ENCODE measurements at regions not wholly inside any gene's neighbourhood (a gene's known extent, or its start where the extent isn't known, plus 50 kb on each side); places are given as distances from the start of the nearest gene placed in this dataset.

GRCh38 chr5:2686321-2687124, 65.0 kb downstream of the IRX2 start:
- Histone ChIP-seq H3K9me3 (ENCODE audit: control insufficient read depth, insufficient read depth, low read length) (peaks cover 6% of the 10 kb centered on the region; the same call in 1 of the 2 replicates), H3K27me3 (ENCODE audit: control insufficient read depth, low read length) (no peaks in the 10 kb centered on the region), H3K9me2 (replicated peaks; ENCODE audit: control insufficient read depth, low read length) (no peaks in the 10 kb centered on the region), H3K79me2 (ENCODE audit: control insufficient read depth, low read length) (no peaks in the 10 kb centered on the region), H3K4me2 (ENCODE audit: low read length) (no peak overlapping the region), H3K4me1 (ENCODE audit: control insufficient read depth, low read length) (no peaks in the 10 kb centered on the region), H3K36me3 (ENCODE audit: control insufficient read depth, low read length) (no peaks in the 10 kb centered on the region), H3K4me3 (ENCODE audit: low read length) (no peak overlapping the region), H4K20me1 (ENCODE audit: control insufficient read depth, insufficient read depth, low read depth, low read length) (no peaks in the 10 kb centered on the region), H3F3A (ENCODE audit: control insufficient read depth, insufficient read depth) (no peaks in the 10 kb centered on the region), H3K27ac (ENCODE audit: low read depth, low read length) (no peak overlapping the region)
- TF ChIP-seq CTCF (IDR thresholded peaks at IDR 0.05; ENCODE audit: low read depth, low read length, poor library complexity, severe bottlenecking) (no peak), EZH2phosphoT487 (IDR thresholded peaks at IDR 0.05; ENCODE audit: borderline replicate concordance, low read length) (no peak)

GRCh38 chr5:2685651-2686272, 65.7 kb downstream of the IRX2 start:
- Histone ChIP-seq H3K4me2 (ENCODE audit: low read length) (no peak overlapping the region), H3K27ac (ENCODE audit: low read depth, low read length) (no peak overlapping the region), H3K4me3 (ENCODE audit: low read length) (no peak overlapping the region), H3K9me2 (replicated peaks; ENCODE audit: control insufficient read depth, low read length) (no peaks in the 10 kb centered on the region), H3K36me3 (ENCODE audit: control insufficient read depth, low read length) (no peaks in the 10 kb centered on the region), H3K4me1 (ENCODE audit: control insufficient read depth, low read length) (no peaks in the 10 kb centered on the region), H3F3A (ENCODE audit: control insufficient read depth, insufficient read depth) (no peaks in the 10 kb centered on the region), H4K20me1 (ENCODE audit: control insufficient read depth, insufficient read depth, low read depth, low read length) (no peaks in the 10 kb centered on the region), H3K27me3 (ENCODE audit: control insufficient read depth, low read length) (no peaks in the 10 kb centered on the region), H3K9me3 (ENCODE audit: control insufficient read depth, insufficient read depth, low read length) (peaks cover 6% of the 10 kb centered on the region; the same call in 1 of the 2 replicates), H3K79me2 (ENCODE audit: control insufficient read depth, low read length) (no peaks in the 10 kb centered on the region)
- TF ChIP-seq CTCF (IDR thresholded peaks at IDR 0.05; ENCODE audit: low read depth, low read length, poor library complexity, severe bottlenecking) (no peak), EZH2phosphoT487 (IDR thresholded peaks at IDR 0.05; ENCODE audit: borderline replicate concordance, low read length) (no peak)

GRCh38 chr5:2684606-2685005, 66.9 kb downstream of the IRX2 start:
- no peaks in the 10 kb centered on the region for H4K20me1 ChIP-seq (ENCODE audit: control insufficient read depth, insufficient read depth, low read depth, low read length)
- H3F3A ChIP-seq (ENCODE audit: control insufficient read depth, insufficient read depth): no peaks in the 10 kb centered on the region
- H3K79me2 ChIP-seq (ENCODE audit: control insufficient read depth, low read length): no peaks in the 10 kb centered on the region
- H3K4me3 ChIP-seq (ENCODE audit: low read length): no peak overlapping the region
- H3K27me3 ChIP-seq (ENCODE audit: control insufficient read depth, low read length): no peaks in the 10 kb centered on the region
- H3K27ac ChIP-seq (ENCODE audit: low read depth, low read length): no peak overlapping the region
- TF ChIP-seq CTCF (IDR thresholded peaks at IDR 0.05; ENCODE audit: low read depth, low read length, poor library complexity, severe bottlenecking): no peak
- no peak for TF ChIP-seq EZH2phosphoT487 (IDR thresholded peaks at IDR 0.05; ENCODE audit: borderline replicate concordance, low read length)
- H3K4me2 ChIP-seq (ENCODE audit: low read length): no peak overlapping the region
- H3K9me2 ChIP-seq (replicated peaks; ENCODE audit: control insufficient read depth, low read length): no peaks in the 10 kb centered on the region
- H3K4me1 ChIP-seq (ENCODE audit: control insufficient read depth, low read length): no peaks in the 10 kb centered on the region
- peaks cover 6% of the 10 kb centered on the region; the same call in 1 of the 2 replicates for H3K9me3 ChIP-seq (ENCODE audit: control insufficient read depth, insufficient read depth, low read length)
- no peaks in the 10 kb centered on the region for H3K36me3 ChIP-seq (ENCODE audit: control insufficient read depth, low read length)

All from DOHH2 (cell line).